Uterus (tissue), 2 donors: ENCODE measurements at regions not wholly inside any gene's neighbourhood (a gene's known extent, or its start where the extent isn't known, plus 50 kb on each side); places are given as distances from the start of the nearest gene placed in this dataset.

Experiments
- CTCF ChIP-seq, 4 experiments: fragments of 200-600 bp in 2 of 4; fragments of 450-650 bp in 2 of 4; sonication (generic) in 2 of 4; IDR thresholded peaks; one replicate each; pipeline ENCODE4 v1.5.1; 2016 to 2019; ENCODE audit warnings: antibody characterized with exemption in 4 of 4, mild to moderate bottlenecking in 2 of 4, moderate library complexity in 1 of 4
- POLR2A ChIP-seq, 2 donors: fragments of 450-650 bp; IDR thresholded peaks; one replicate each; pipeline ENCODE4 v1.6.1; 2016; ENCODE audit warnings: antibody characterized with exemption in 2 of 2, mild to moderate bottlenecking in 1 of 2, moderate library complexity in 1 of 2

DNA sequence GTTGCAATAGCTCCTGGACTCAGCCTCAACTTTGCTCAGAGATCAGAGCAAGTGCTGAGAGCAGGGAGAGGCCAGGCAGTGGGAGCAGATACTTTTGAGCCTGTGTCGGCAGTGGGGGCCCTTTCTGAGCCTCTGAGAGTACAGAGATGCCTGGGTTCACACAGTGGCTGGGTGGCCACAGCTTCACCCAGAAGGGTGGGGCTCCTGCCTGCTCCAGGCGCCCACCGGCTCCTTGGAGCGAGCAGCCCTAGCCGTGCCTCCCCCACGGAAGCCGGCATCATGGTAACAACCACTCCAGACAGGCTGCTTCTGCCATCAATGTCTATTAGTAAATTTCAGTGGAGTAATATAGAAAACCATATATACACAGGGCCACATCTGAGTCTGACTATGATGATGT lies 619.2 kb upstream of the SETBP1 start:
- TF ChIP-seq CTCF (IDR thresholded peaks at IDR 0.05) (no peak), POLR2A (IDR thresholded peaks at IDR 0.05) (no peak)
